IPS-NIHi7 (cell line): ENCODE measurements at regions not wholly inside any gene's neighbourhood (a gene's known extent, or its start where the extent isn't known, plus 50 kb on each side); places are given as distances from the start of the nearest gene placed in this dataset.
"Not testable (repeated sequence)": the region's sequence is repeated elsewhere in the genome, so short reads cannot be mapped to it uniquely, and the experiment has no call there.

Experiments
- DNase-seq: peaks from one replicate; pipeline ENCODE4 v3.0.0; 2012; ENCODE audit warnings: mixed read lengths; ENCODE audit errors: extremely low spot score

GRCh38 chr9:75671354-75671753 is 219.1 kb upstream of the PCSK5 start:
- DNase-seq, result no peak

GRCh38 chr9:75672478-75672877 is 218.0 kb upstream of the PCSK5 start:
- DNase-seq, result no peak

GRCh38 chr9:75683591-75683990 is 206.9 kb upstream of the PCSK5 start:
- no peak for DNase-seq

GRCh38 chr9:75685062-75685461 is 205.4 kb upstream of the PCSK5 start:
- no peak for DNase-seq

DNA sequence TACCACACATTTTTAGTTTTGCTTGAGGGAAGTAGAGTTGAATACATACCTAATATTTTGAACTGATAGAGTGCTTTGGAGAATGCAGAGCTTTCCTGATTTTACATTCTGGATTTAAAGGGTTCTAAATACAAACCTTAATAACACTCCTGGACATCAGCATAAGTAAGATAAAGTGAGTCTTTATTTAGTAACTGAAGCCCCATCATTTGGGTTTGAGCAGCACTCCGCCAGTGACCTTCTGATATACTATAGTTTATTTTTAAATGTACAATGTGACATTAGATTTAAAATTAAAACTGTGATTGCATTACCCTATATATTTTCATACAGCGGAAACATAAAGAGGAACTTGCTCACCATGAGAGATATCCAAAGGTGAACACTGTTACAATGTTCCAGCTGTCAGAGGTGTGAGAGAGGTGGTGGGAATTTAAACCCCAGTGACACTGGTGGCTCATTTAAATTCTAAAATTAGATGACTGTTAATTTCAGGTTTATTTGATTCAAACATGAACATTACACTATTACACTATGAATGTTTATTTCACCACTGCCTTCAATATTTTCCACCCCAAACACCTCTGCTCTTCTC is 203.0 kb upstream of the PCSK5 start:
- no peak for DNase-seq

DNA sequence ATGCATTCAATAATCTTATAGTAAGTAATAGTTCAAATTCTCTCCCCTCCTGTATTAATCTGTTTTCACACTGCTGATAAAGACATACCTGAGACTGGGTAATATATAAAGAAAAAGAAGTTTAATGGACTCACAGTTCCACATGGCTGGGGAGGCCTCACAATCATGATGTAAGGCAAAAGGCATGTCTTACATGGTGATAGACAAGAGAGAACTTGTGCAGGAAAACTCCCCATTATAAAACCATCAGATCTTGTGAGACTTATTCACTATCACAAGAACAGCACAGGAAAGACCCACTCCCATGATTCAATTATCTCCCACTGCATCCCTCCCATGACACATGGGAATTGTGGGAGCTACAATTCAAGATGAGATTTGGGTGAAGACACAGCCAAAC is 199.9 kb upstream of the PCSK5 start:
- not testable (repeated sequence) for DNase-seq

DNA sequence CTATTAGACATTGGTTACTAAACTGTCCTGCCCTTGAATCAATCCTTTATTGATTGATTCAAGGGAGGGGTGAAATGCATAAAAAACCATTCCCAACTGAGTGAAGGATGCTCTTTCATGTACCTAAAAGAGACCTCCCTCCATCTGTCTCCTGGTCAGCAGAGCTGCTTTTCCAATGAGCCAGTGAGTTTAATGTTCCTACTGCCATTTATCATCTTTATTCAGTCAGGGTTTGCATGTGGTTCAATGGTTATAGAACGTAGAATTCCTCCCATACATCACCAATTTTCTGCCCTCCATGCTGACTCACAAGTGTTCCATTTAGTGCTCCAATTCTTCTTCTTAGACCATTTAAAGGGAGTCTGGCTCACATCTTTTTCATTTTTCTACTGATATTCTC is 199.1 kb upstream of the PCSK5 start:
- DNase-seq, result no peak

- DNase-seq, result no peak
Measured at GRCh38 chr9:75692309-75692708, 198.2 kb upstream of the PCSK5 start.

DNA sequence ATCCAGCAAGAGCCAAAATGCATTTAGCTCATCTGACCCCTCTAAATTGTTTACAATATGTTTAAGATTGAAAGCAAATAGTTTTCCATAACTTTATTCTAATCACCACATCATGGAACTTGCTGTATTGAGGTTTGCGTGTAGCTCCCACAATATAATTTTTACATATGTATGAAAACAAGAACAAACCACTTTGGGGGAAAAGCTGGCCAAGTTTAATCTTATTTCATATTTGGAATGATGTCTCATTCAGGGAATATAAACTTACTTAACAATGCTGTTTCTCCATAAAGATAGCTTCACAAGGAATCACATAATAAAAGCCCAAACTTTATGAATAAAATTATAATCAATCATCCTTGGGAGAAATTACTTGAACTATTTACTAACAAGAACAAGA is 194.6 kb upstream of the PCSK5 start:
- no peak for DNase-seq

DNA sequence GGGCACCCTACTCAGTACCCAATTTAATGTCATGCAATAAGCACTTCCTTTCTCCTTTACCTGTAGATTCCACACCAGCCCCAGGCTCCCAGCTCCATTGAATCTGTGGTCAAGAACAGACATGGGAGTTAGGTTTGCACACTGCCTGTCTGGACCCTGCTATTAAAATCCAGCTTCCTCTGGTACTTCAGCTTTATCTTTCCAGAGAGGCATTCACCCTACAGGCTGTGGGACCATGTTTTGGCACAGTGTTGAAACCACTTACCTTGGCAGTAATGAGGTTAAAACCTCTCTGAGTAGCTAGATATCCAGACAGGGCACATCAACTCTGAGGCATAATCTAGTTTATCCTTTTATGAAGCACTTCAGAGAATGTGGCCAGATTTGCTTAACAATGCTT is 191.5 kb upstream of the PCSK5 start:
- no peak for DNase-seq

- DNase-seq, result no peak
Measured at GRCh38 chr9:75699625-75700251, 190.7 kb upstream of the PCSK5 start.

DNA sequence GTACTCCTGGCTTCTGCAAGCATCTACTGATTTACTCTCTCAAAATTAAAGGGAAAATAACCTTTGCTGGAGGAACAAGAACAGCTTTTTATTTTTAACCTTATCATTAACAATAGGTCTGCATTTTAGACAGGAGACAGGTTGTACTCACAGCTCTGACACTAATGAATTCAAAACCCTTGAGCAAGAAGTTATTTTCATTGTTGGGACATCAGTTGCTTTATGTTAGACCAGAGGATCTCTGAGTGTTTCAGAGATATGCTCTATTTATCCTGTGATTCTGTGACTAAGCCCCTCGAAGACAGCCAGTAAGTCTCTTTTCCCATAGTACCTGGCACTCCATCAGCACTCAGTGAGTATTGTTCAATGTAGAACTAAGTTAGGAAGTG is 190.2 kb upstream of the PCSK5 start:
- no peak for DNase-seq

DNA sequence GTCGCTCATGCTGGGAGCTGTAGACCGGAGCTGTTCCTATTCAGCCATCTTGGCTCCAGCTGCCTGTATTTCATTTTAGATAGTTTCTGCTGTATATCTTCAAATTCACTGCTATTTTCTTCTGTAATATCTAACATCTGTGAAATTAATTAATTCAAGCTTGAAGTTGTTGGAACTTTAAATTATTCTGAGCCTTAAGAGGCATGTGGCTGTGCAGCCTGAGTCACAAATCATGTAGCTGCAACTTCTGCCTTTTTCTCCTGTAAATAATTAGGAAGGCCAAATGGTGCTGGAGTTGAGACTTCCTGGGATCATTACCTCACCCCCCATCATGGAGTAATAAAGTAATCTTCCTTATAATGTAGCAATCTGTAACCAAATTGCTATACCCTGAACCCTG is 183.3 kb upstream of the PCSK5 start:
- DNase-seq, result no peak

DNA sequence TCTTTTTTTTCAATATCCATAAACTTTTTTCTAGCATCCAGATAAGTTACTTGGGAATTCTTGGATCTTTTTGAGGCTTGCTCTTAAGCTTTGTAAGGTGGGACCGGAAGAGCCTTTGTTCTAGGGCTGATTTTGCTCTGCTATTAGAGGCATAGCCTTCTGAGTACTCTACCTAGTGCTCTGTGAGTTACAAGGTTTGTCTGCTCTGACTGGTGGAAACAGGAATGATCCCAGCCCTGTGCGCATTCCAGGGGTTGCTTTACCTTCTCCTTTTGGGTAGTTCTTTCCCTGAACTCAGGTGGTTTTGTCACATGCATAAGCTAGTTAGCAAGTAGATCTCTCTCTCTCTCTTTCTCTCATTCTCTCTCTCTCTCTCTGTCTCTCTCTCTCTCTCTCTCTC is 180.8 kb upstream of the PCSK5 start:
- no peak for DNase-seq

- no peak for DNase-seq
Measured at GRCh38 chr9:75712700-75713099, 177.8 kb upstream of the PCSK5 start.

DNA sequence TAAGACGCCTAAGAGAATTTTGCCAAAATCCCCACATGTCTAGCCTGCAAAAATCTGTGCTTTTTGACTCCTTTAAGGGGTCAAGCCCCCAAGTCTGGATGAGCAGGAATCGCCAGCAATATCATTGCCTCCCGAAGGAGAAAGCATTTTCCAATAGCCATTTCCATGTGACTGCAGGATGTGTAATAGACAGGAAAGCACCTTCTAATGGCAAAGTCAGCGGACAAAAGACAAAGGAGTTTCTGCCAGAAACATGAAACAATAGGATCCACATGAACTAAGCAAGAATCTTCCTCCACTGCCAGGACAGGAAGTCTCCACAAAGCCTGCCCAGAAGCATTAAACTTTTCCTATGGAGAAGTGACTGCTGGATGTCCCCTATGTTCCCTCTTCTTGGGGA is 177.1 kb upstream of the PCSK5 start:
- no peak for DNase-seq

DNA sequence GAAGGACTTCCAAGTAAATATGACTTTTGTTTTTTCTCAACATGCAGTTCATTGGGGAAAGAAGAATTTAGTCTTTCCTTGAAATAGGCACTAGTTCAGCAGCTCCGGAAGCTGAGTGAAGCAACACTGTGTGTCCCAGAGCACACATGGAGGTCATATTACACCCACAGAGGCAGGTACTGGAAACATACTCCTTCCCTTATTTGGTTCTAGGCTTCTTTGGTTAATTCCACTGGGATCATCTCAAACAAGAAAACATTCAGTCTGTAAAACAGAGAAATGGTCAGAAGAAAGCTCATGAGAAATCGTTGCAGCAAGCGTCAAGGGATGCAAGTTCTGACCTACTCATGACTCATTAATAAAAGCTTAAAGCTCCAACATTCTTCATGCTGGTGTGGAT is 175.1 kb upstream of the PCSK5 start:
- no peak for DNase-seq

GRCh38 chr9:75718677-75719076 is 171.8 kb upstream of the PCSK5 start:
- no peak for DNase-seq

DNA sequence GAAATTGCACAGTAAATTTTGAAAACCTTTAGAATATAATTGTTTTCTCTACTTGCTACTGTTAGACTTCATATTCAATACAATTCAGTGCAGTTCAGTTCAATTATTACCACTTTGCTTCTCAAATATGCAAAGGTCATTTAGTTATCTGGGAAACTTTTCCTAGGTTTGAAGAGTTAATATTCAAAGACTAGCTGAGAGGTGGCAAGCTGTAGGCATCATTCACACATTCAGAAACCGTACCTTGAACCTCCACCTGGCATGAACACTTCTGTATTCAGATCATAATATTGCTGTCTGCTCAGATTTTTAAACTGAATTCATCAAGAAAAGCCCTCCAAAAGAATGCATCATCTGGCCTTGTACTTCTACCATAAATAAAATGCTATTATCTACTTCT is 162.1 kb upstream of the PCSK5 start:
- no peak for DNase-seq

GRCh38 chr9:75734802-75735201 is 155.7 kb upstream of the PCSK5 start:
- no peak for DNase-seq

- DNase-seq, result no peak
Measured at GRCh38 chr9:75739884-75740611, 150.4 kb upstream of the PCSK5 start.

GRCh38 chr9:75743855-75744254 is 146.6 kb upstream of the PCSK5 start:
- no peak for DNase-seq

DNA sequence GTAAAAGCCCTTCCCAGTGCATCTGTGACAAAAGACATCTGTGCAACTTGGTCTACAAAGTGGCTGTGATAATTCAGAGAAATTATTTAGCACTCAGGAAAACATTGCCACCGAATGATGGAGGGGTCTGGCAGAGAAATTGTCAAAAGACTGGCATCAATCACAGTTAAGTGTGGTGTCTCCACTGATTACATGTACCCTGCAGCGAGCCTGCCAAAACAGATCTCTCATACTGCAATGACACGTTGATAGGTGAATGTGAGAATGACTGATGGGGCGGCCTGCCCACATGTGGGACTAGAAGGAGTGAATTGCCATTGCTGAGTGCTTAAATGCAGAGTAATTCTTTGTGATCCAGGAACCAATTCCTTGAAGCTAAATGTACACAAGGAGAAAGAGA is 136.4 kb upstream of the PCSK5 start:
- DNase-seq, result no peak
